ENCODE measurements at regions not wholly inside any gene's neighbourhood (a gene's known extent, or its start where the extent isn't known, plus 50 kb on each side); places are given as distances from the start of the nearest gene placed in this dataset.
"Not testable (repeated sequence)": the region's sequence is repeated elsewhere in the genome, so short reads cannot be mapped to it uniquely, and the experiment has no call there.

- Mint-ChIP-seq H3K9me3 (peaks cover 10% of the 10 kb centered on the region), H3K4me1 (no peaks in the 10 kb centered on the region), H3K4me3 (no peak overlapping the region)
These were observed 99.8 kb downstream of the TAF11L14 start for GRCh38 chr5:17734011-17734410.

DNA sequence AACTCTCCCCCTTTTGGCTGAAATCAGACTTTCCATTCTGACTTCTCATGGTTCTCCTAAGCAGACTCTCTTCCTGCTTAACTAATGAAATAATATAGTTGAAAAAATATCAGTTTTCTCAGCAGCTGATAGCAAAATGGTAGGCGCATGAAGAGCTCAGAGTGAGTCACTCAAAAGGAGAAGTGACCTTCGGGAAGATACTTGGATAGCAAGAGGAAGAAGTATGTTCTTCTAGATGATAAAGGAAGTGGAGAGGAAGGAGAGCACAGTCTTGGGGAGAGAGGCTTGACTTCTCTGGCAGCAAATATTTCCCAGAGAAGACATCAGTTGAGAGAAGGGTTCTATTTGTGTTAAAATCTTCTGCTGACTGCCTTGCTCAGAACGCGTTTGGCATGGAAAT is 101.5 kb downstream of the TAF11L14 start:
- no peaks in the 10 kb centered on the region for H3K36me3 Mint-ChIP-seq (ENCODE audit: low read depth)
- no peaks in the 10 kb centered on the region for H3K27me3 Mint-ChIP-seq
- no peak overlapping the region for H3K4me3 Mint-ChIP-seq
- no peak overlapping the region for H3K27ac Mint-ChIP-seq
- H3K9me3 Mint-ChIP-seq: peaks cover 4% of the 10 kb centered on the region
- no peaks in the 10 kb centered on the region for H3K4me1 Mint-ChIP-seq
- ATAC-seq (replicated peaks): no peak

More at GRCh38 chr5:17734011-17734410, 99.8 kb downstream of the TAF11L14 start:
- Mint-ChIP-seq H3K27ac (no peak overlapping the region), H3K36me3 (ENCODE audit: low read depth) (no peaks in the 10 kb centered on the region), H3K27me3 (no peaks in the 10 kb centered on the region)
- no peak for ATAC-seq (replicated peaks)

DNA sequence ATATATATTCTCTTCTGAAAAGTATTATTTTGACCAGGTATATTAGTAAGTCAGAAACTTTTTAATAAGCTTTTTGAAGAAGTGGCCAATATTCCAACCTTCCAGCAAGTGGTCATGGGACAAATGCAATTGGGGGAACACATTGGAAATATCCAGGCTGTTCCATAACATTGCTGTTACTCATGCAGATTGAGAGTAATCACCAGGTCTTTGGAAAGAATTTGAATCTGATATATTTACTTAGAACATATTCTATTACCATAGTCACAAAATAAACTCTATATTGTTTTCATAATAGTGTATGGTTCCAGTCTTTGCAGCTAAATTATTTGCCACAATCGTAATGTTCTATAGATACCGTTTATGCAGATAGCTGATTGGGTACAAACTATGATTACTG is 102.8 kb downstream of the TAF11L14 start:
- Mint-ChIP-seq H3K36me3 (ENCODE audit: low read depth) (no peaks in the 10 kb centered on the region), H3K27ac (no peak overlapping the region), H3K27me3 (no peaks in the 10 kb centered on the region), H3K4me3 (no peak overlapping the region), H3K4me1 (no peaks in the 10 kb centered on the region), H3K9me3 (peaks cover 4% of the 10 kb centered on the region)
- ATAC-seq (replicated peaks): no peak

DNA sequence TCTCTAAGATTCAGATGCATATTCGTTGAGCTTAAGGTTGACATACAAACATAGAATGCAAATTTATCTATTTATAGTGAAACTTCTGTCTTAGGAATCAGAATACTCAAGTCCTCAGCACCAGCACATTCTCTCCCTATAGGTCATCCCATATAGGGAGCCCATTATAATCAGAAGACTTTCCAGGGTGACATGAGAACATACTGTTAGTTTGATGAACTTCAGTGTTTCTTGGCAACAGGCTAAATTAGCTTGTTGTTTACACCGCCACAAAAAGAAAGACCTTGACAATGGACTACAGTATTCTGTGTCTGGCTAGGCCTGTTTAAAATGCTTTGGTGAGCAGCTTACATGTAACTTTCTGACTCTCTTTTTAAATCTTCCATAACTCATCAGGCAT is 104.2 kb downstream of the TAF11L14 start:
- no peak for ATAC-seq (replicated peaks)
- H3K4me3 Mint-ChIP-seq: no peak overlapping the region
- H3K36me3 Mint-ChIP-seq (ENCODE audit: low read depth): no peaks in the 10 kb centered on the region
- H3K27me3 Mint-ChIP-seq: no peaks in the 10 kb centered on the region
- H3K27ac Mint-ChIP-seq: no peak overlapping the region
- peaks cover 4% of the 10 kb centered on the region for H3K9me3 Mint-ChIP-seq
- H3K4me1 Mint-ChIP-seq: no peaks in the 10 kb centered on the region

DNA sequence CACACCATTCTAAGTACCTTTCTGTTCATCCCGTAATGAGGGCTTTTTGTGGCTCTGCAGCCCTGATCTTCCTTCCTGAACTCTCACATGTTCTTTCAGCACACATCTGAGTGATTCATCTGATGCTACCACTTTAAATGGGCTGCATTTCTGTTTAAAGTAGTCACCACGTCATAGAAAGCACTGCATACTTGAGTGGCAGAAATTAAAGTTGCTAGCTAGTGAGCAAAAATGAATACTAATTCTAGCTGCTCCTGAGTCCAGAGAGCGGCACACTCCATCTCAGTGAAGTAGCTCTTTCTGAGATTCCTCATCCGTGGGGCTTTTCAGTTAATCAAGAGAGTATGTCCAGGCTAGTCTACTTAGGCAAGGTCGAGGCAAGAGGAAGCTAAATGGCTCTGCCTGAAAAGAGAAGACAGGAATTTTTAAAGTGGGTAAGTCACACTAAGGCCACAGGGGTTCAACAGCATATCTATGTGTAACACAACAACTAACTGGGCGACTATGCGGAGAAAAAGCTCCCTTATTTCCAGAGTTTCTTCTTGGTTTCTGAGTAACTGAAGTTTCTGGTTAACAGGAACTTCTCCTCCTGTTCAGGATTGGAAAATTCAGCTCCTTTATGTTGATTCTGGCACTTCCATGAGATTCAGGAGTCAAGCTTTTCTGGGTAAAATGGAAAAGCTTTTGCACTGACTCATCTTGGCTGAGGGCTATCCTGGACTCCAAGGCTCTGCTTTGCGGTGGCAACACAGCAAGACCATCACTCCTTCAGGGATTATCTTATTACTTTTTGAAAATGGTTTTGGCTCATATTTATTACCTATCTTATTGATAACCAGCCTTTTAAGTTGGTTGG is 109.5 kb downstream of the TAF11L14 start:
- Mint-ChIP-seq H3K27ac (no peak overlapping the region), H3K36me3 (ENCODE audit: low read depth) (no peaks in the 10 kb centered on the region), H3K4me3 (no peak overlapping the region), H3K4me1 (no peaks in the 10 kb centered on the region), H3K27me3 (no peaks in the 10 kb centered on the region), H3K9me3 (peaks cover 3% of the 10 kb centered on the region)
- no peak for ATAC-seq (replicated peaks)

- H3K27ac Mint-ChIP-seq: no peak overlapping the region
- ATAC-seq (replicated peaks): no peak
- no peak overlapping the region for H3K4me3 Mint-ChIP-seq
- H3K27me3 Mint-ChIP-seq: no peaks in the 10 kb centered on the region
- H3K9me3 Mint-ChIP-seq: peaks cover 3% of the 10 kb centered on the region
- H3K4me1 Mint-ChIP-seq: no peaks in the 10 kb centered on the region
- H3K36me3 Mint-ChIP-seq (ENCODE audit: low read depth): no peaks in the 10 kb centered on the region
These were observed 113.9 kb downstream of the TAF11L14 start for GRCh38 chr5:17748201-17748600.

DNA sequence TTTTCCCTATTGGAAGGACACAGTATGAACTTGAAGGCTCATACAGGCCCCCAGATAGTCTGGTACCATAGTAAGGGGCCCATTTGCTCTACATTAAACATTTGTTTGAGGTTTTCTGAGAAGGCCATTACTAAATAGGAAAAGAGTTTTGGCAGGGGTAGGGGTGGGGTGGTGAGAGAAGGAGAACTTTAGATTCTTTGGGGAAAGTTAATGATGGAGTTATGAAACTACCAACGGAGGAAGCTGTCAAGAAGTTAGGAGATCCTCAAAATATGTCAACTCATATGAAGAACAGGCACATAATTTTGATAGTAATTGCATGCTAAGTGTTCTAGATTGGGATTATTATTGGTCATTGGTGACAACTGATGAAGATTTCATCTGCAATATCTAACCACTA is 114.7 kb downstream of the TAF11L14 start:
- H3K36me3 Mint-ChIP-seq (ENCODE audit: low read depth): no peaks in the 10 kb centered on the region
- no peak overlapping the region for H3K4me3 Mint-ChIP-seq
- no peaks in the 10 kb centered on the region for H3K4me1 Mint-ChIP-seq
- no peak overlapping the region for H3K27ac Mint-ChIP-seq
- no peaks in the 10 kb centered on the region for H3K27me3 Mint-ChIP-seq
- no peaks in the 10 kb centered on the region for H3K9me3 Mint-ChIP-seq
- ATAC-seq (replicated peaks): no peak

DNA sequence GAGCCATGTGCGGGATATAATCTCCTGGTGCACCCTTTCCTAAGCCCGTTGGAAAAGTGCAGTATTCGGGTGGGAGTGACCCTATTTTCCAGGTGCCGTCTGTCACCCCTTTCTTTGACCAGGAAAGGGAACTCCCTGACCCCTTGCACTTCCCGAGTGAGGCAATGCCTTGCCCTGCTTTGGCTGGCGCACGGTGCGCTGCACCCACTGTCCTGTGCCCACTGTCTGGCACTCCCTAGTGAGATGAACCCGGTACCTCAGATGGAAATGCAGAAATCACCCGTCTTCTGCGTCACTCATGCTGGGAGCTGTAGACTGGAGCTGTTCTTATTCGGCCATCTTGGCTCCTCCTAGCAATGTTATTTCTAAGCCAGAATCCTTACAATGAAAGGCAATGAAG is 121.1 kb downstream of the TAF11L14 start:
- not testable (repeated sequence) for H3K4me1 Mint-ChIP-seq; H3K4me3 Mint-ChIP-seq; H3K36me3 Mint-ChIP-seq (ENCODE audit: low read depth); H3K27ac Mint-ChIP-seq; ATAC-seq (replicated peaks); H3K27me3 Mint-ChIP-seq; H3K9me3 Mint-ChIP-seq

GRCh38 chr5:17761326-17761725 is 127.1 kb downstream of the TAF11L14 start:
- ATAC-seq (replicated peaks): no peak
- Mint-ChIP-seq H3K4me3 (no peak overlapping the region), H3K4me1 (no peaks in the 10 kb centered on the region), H3K27ac (no peak overlapping the region), H3K27me3 (no peaks in the 10 kb centered on the region), H3K9me3 (peaks cover 21% of the 10 kb centered on the region), H3K36me3 (ENCODE audit: low read depth) (no peaks in the 10 kb centered on the region)

DNA sequence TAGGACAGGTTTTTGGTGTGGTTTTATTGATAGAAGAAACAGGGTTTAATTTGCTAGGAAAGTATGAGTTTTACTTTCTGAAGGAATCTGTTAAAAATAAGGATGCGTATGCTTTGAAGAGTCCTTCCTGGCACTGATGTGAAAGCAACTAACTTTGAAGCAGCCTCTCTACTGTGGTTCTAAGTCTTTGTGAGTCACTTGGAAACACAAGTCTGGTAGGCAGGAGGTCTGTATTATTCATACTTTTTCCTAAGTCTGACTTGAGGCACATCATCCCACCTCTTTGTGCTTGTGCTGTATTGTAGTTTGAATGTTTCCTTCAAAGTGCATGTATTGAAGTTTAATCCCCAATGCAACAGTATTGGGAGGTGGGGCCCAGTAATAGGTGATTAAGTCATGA is 129.0 kb downstream of the TAF11L14 start:
- Mint-ChIP-seq H3K27ac (no peak overlapping the region), H3K4me3 (no peak overlapping the region), H3K4me1 (no peaks in the 10 kb centered on the region), H3K27me3 (no peaks in the 10 kb centered on the region), H3K36me3 (ENCODE audit: low read depth) (no peaks in the 10 kb centered on the region), H3K9me3 (peaks cover 30% of the 10 kb centered on the region)
- ATAC-seq (replicated peaks): no peak

DNA sequence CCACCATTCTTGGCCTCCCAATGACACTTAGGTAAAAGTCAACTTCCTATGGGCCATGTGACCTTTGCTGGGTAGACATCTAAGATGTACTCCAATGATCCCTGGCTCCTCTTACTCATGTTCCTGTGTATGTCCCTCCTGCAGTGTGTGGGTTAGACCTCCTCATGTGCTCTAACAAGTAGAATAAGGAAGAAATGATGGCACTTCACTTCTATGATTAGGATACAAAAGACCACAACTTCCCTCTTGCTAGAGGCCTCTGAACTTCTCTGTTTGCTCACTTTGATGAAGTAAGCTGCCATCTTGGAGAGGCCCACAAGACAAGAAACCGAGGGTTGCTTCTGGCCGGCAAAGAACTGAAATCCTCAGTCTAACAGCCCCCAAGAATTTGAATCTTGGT is 131.8 kb downstream of the TAF11L14 start:
- Mint-ChIP-seq H3K4me3 (no peak overlapping the region), H3K27me3 (no peaks in the 10 kb centered on the region), H3K4me1 (no peaks in the 10 kb centered on the region), H3K36me3 (ENCODE audit: low read depth) (no peaks in the 10 kb centered on the region), H3K9me3 (peaks cover 23% of the 10 kb centered on the region), H3K27ac (no peak overlapping the region)
- no peak for ATAC-seq (replicated peaks)

DNA sequence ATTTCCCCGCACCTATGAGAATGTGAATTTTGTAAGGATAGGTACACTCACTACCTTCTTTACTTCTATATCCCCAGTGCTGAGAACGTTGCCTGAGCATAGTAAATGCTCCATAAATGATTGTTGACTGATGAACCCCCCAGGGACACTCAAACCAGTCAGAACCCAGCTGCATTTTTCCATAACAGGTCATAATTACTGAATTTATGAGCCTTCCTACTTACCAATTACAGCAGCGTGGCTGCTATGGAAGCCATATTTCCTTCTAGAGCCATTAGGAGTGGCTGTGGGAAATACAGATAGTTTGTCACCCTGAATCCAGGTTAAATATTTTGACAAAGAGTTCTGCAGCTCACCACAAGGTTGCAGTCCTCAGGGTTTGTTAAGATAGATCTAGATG is 135.0 kb downstream of the TAF11L14 start:
- Mint-ChIP-seq H3K27ac (no peak overlapping the region), H3K4me1 (no peaks in the 10 kb centered on the region), H3K9me3 (peaks cover 20% of the 10 kb centered on the region), H3K36me3 (ENCODE audit: low read depth) (no peaks in the 10 kb centered on the region), H3K27me3 (no peaks in the 10 kb centered on the region), H3K4me3 (no peak overlapping the region)
- no peak for ATAC-seq (replicated peaks)

GRCh38 chr5:17772232-17772631 is 138.0 kb downstream of the TAF11L14 start:
- Mint-ChIP-seq H3K27ac (no peak overlapping the region), H3K9me3 (peaks cover 11% of the 10 kb centered on the region), H3K4me1 (no peaks in the 10 kb centered on the region), H3K36me3 (ENCODE audit: low read depth) (no peaks in the 10 kb centered on the region), H3K4me3 (no peak overlapping the region), H3K27me3 (no peaks in the 10 kb centered on the region)
- ATAC-seq (replicated peaks): no peak

DNA sequence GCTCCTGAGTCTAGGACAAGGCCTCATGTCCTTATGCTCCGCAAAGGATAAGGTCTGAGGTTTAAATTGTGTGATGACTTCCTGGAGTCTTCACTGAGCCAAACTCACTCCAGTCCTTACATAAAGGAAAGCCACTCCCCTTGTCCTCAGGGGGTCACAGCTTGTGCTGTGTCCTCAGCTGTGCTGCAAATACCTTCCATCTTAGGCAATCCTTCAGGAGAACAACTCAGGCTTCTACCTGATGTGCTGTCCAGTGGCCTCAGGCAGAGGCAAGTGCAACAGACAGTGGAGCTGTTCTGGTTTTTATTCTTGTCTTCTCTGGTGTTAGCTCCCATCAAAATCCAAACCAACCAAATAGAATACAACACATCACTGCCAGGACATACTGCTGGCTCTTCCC is 151.5 kb downstream of the TAF11L14 start:
- Mint-ChIP-seq H3K27me3 (no peaks in the 10 kb centered on the region), H3K27ac (no peak overlapping the region), H3K9me3 (peaks cover 20% of the 10 kb centered on the region), H3K36me3 (ENCODE audit: low read depth) (no peaks in the 10 kb centered on the region), H3K4me3 (no peak overlapping the region), H3K4me1 (no peaks in the 10 kb centered on the region)
- no peak for ATAC-seq (replicated peaks)

DNA sequence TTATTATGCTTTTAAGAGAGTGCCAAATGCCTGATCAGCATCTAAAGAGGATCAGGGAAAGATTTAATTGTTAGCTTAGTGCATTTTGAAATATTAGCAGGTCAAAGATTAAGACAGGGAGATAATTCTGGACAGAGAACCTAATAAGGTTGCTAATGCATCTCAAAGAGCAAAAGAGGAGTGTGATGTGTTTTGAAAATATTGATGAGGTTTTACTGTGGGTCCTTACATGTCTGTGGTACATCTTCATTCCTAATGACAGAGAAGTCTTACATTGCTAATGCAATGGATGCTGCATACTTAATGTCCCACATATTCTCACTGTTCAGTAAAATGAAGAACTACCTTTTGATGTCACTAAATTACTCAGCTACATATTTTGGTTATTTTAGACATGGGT is 154.1 kb downstream of the TAF11L14 start:
- H3K9me3 Mint-ChIP-seq: peaks cover 20% of the 10 kb centered on the region
- H3K4me1 Mint-ChIP-seq: no peaks in the 10 kb centered on the region
- no peaks in the 10 kb centered on the region for H3K36me3 Mint-ChIP-seq (ENCODE audit: low read depth)
- no peak overlapping the region for H3K27ac Mint-ChIP-seq
- no peaks in the 10 kb centered on the region for H3K27me3 Mint-ChIP-seq
- no peak for ATAC-seq (replicated peaks)
- no peak overlapping the region for H3K4me3 Mint-ChIP-seq

DNA sequence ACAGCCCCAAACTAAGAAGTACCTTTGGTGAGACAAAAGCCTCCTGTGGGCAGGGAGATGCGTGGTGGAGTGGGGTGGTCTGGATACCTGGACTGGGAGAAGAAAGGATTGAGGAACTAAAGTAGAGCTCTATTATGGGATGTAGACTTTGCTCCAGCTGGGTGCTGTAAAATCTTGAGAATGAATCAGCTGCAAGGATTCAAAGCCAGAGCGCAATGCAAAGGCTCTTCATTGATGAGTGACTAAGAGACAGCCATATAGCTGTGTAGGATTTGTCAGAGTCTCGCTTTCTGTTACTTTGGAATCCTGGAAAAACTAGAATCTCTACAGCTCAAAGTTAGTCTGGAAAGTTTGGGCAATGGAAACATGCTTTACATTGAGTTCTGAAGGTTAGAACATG is 159.9 kb downstream of the TAF11L14 start:
- Mint-ChIP-seq H3K4me3 (no peak overlapping the region), H3K27ac (no peak overlapping the region), H3K9me3 (peaks cover 18% of the 10 kb centered on the region), H3K4me1 (no peaks in the 10 kb centered on the region), H3K36me3 (ENCODE audit: low read depth) (no peaks in the 10 kb centered on the region), H3K27me3 (no peaks in the 10 kb centered on the region)
- no peak for ATAC-seq (replicated peaks)

All from activated T-helper 17 cell treated with anti-CD3 and anti-CD28 coated beads, Interleukin-2, amount 50 U/mL, for 72 hours (primary cell).